ENCODE measurements at regions not wholly inside any gene's neighbourhood (a gene's known extent, or its start where the extent isn't known, plus 50 kb on each side); places are given as distances from the start of the nearest gene placed in this dataset.

DNA sequence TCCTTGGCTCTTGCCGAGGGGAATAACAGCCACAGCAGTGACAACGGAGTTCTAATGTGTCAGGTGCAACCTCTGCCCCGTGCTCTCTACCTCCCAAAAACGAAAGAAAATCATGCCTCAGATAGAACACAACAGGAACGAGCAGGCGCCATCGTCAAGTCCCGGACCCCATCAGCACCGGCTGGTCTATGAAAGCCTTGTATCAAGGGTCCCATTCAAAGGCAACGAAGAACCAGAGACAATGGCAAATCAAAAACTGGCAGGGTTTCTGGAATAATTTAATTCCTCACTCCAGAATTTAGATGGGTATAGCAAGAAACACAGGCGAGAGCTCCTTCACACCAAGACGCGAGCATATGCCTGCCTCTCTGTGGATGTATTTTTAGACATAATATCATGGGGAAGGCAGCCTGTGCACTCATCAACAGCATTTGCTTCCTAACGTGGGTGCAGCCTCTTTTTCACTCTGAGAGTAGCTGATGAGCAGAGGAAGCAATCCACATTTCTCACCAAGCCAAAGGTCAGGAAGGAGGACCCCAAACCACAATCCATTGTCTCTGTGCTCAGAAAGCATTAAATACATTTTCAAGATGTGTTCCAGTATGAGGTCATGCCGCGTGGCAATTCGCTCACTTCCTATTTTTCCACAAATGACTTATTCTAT is 193.4 kb upstream of the BLID start:
- DNase-seq: no peak

DNA sequence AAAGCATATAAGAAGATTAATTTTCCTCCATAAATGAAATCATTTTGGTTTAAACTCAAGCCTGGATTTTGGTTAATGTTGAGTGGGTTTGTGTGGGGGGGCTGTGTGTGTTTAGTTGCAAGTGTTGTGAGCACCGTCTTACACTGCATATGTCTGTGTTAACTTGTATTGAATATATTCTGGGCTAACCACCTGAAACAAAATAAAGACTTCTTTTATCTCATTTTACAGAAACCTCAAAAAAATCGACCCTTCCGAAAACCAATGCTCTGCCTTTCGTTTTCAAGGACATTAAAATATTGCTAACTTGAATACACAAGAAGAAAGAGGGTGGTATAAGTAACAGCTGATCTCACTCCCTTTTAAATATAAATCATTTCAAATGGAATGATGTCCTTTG is 192.2 kb upstream of the BLID start:
- no peak for DNase-seq

DNA sequence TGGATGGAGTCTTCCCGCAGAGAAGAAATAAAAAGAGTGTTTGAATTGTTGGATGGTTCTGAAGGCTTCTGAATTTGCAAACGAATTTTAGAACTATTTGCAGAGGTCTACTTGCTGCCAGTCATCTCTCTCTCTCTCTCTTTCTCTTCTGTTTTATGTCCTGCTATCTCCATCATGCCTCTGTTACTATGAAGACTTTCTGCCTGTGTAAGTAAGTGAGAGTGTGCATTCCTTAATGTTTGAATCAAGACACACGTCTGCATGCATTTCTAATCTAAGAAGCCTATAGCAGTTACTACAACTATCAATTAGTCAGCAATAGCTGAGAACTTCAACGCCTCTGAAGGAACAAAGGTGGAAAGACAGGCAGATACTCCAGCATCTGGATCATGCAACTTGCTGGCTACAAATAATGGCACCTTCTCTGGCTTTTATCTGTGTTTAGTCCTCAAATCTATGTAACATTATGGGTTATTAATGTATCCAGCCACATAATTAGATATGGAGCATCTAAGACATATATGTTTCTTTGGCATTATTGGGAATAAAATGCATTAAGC is 191.5 kb upstream of the BLID start:
- no peak for DNase-seq

DNA sequence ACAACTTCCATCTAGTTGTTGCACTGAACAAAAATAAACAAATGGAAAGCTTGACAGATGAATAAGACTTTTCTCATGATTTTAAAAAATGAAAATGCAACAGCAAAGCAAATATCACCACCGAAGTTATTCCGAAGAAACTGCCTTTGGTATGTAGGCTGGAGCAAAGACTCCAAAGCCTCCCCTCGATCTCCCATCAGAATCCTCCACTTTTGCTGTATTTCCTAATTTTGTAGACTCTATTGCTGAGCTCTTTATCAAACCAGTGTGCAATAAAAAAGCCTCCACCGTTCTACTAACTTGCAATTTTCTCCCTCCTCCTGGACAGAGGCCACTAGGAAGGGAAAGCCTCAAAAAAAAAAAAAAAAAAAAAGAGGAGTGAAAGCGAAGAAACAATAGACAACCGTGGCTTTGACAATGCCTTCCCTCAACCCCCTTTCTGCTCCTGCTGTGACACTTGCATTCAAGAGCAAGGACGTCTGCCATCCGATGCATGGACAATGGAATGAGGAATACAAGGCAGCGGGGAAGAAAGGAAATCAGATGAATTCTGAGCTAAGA is 190.9 kb upstream of the BLID start:
- no peak for DNase-seq

DNA sequence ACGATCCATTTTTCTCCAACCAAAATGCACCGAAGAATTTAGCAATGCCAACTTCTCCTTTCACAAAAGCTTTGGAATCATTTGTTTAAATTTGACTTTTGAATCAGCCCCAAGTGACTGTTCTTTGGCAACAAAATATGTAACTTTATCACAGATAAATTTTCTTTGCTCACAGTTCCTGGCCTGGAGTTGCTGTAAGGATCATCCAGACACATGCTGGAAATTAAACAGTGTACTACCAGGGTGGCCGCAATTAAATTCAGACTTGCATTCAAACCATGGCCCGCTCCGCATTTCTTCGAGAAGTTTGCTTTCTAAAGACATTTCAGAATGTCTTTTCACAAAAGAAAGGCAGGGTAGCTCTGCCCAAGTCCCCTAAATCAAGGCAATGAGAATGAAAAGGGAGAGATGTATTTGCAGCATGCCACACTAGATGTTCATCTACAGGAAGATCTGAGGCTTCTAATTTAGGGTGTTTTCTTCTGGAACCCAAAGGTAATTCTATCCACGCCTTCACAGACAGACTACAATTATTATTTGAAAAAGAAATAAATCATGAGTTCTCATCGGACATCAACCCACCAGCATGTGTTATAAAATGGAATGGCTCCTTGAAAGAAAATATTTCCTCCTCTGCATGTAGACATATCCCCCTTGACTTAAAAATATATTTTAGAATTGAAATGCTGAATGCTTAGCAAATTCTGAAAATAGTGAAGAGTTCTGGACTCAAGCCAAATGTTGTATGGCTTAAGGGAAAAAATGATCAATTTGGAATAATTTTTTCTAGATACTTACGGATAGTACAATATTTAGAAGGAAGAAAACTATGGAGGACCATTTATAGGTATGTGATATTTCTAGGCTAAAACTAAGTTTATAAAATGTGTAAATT is 189.7 kb upstream of the BLID start:
- DNase-seq: no peak

DNA sequence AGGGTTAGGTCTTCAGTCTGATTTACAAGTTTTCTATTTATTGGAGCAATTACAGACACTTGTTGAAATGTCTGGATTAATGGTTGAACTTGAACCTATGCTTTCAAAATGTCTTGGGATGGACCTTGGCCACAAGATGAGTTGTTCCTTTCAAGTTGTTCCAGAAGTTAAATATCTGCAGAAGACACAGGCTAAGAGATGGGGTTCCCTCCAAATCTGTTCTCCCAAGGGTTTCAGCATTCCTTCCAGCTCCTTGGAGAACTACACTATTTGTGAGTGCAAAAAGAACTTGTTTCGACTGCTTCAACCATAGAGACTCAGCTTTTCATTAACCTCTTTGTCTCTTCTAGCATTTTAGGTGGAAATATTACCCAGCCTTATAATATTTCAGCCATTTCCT is 189.0 kb upstream of the BLID start:
- DNase-seq: no peak

DNA sequence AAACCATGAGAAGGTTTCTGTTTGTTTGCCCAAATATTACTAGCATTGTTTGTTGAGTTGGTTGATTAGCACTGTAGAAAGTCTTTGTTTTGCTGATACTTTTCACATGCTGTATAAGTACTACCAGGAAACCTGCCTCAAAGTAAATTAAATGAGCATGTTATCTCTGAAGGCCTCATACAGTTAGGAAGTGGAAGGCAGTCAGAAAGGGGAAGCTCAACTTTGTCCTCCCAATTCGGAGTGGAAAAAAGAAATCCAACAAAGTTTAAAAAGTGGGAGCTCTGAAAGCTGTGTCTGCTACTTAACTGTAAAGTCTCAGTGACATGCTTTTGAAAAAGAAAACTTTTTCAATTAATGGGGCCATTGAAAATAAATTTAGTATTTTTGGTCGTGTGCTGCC is 188.3 kb upstream of the BLID start:
- no peak for DNase-seq

DNA sequence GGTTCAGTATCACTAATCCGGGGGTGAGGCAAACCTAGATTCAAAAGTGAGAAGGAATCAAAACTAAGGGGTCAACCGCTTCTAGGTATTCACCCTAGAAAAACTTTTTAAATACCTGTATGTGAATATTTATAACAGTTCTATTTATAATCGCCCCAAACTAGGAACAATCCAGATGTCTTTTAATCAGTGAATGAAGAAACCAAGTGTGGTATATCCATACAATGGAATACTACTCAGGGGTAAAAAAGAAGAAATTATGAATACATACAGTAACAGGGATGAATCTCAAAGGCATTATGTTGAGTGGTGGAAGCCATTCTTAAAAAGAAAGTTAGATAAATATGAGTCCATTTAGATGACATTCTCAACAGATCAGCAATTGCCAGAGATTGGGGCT is 178.0 kb upstream of the BLID start:
- no peak for DNase-seq

DNA sequence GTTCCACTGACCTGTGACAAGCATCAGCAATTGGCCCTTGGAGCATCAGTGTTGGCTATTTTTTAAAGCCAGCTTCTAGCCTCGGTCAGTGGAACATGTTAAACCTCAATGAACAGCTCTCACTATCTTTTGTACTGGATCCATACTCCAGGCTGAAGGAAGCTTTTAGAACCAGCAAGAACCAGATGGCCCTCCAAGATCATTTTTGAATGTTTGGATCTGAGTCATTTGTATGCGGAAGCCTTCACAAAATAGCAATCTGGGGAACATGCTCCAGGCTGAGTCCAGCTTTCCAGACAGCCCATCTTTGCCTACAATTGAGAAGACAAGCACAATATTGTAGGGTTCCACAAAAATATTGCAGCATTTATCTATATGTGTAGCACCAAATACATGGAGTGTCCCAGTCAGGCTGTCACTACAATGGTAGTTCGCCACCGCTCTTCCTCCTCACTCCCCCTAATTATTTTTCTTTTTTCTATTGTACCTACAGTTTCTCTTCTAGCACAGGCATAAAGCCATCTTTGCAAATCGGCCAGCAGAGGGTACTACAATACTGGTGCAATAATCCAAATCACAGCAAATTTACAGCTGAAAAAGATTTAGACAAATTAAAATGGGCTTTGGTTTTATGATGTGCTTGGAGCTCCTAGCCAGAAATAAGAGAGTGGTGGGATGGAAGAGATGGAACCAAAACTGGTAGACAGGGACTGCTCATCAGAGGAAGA is 177.4 kb upstream of the BLID start:
- no peak for DNase-seq

DNA sequence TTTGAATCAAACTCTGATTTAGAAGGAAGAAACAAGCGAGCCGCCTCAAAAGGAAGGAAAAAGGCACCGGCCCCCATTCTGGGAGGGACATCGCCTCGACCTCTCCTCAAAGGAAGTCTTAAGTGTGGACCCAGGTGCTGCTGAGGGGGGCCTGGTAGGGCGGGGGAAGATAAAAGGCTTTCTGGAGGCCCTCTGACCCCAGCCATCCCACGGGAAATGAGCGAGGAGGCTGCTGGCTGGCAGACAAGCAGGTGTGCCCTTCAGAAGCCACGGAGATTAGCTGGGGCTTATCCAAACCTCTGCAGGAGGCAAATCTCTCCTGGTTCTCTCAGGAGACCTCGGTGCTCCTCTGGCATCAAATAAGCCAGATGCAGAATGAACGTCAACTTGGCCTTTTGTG is 171.4 kb upstream of the BLID start:
- no peak for DNase-seq

DNA sequence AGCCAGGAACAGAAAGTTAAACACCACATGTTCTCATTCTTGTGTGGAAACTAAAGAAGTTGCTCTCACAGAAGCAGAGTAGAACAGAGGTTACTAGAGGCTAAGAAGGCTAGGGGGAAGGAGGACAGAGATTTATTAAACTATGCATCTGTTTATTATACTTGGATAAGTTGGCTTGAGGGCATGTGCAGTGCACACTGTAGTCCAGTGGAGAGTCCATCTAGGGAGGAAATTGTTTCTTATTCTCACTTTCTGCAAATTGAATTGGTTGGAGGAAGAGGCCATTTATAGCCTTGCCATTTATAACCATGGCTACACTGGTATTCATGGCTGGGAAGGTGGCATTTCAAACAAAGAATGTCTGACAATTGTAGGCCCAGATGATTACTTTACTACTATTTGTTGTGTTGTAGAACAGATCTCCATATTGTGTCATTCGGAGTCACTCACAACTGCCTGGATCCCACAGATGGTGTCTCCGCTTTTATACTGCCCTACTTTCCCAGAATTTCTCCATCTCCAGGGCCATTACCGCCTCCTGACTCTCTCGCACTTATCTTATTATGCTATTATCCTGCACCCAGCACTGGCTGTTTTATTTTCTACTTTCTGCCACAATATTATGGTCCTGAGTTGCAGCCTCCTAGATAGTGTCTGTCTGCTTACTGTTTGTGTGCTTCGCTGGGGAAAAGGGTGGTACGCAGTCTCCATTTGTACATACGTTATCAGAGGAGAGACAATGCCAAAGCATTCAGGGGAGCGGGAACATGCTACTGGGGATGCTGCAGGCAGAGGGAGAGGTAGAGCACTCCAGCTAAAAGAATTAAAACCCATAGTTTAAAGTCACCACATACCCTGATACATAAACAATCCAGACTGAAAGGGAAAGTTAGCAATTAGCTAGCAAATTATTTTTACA is 169.3 kb upstream of the BLID start:
- DNase-seq: no peak

DNA sequence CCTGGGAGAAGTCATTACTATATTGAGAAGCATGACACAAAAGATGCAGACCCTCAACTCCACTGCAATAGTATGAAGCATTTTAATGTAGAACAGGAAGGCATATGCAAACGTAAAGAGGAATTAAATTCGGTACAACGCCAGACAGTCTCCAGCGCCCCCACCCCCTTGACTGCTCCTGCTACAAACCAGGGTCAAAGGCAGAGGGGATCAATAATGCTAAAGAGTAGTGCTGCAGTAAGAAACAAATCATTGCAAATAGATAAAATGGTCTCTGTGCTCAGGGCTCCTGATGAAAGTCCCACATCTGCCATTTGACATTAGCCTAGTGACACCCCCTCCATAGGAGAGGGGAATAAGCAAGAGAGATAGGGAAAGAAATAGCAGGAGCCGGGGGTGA is 164.9 kb upstream of the BLID start:
- DNase-seq: no peak

DNA sequence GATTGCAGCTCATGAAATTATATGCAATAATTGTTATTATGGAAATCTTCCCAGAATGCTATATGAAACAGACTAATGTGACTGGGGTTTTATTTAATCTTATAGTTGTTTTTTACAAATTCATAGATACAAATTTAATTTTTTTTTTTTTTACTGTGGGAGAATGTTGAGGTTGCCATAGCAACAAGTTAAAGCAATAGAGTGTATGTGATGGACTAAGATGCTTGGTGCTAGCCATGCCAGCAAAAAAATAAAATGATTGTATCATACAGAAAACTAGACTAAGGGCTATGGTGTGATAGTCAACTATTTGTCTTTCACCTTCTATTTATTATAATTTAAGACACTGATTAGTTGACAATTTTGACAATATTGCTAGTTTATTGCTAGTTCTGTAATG is 163.2 kb upstream of the BLID start:
- DNase-seq: no peak

DNA sequence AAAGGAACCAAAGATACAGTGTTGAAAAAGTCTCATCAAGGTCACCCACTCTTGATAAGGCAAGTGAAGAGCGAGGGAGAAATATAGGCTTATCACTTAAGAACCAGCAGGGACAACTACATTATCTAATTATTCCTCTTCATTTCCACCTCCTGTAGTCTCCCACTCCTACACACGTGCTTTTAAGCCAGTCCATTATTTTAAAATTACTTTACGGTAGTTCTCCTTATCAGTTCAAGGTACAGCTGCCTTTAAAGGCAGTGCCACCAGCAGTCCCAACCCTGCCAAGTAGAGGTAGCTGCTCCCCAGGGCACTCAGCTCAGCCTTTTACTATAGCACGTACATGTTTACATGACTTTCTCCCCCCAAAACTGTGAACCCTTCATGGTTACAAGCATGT is 161.5 kb upstream of the BLID start:
- no peak for DNase-seq

DNA sequence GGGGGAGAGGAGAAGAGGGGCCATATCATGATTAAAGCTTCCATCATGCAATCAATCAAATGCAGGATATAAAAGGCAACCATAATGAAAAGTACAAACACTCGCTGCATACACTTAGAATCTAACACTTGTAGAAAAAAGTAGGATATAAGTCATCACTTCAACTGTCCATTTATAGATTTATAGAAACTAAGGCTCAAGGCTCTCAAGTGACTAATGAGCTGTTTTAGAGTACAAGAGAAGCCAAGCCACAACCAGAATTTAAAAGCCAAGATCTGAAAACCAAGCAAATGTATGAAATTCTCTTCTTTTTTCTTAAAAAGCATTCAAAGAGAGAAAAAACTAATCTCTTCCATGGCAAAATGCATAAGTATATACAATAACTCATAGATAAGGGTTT is 160.2 kb upstream of the BLID start:
- DNase-seq: no peak

DNA sequence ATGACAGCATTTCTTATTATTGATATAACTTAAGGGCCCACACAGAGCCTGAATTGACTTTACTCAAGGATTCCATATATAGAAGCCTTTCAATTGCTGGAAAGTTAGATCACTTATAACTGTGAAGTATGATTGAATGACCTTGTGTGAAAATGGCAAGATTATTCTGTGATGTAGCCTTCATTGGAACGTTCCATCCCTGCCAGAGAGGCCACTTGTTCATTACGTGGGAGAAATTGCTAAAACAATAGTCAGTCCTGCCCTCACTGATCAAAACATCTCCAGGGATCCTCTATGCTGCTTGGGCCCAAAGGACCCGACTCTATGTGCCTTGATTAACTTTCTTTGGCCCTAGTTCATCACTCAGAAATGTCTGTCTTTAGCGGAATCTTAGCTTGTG is 159.5 kb upstream of the BLID start:
- DNase-seq: no peak

DNA sequence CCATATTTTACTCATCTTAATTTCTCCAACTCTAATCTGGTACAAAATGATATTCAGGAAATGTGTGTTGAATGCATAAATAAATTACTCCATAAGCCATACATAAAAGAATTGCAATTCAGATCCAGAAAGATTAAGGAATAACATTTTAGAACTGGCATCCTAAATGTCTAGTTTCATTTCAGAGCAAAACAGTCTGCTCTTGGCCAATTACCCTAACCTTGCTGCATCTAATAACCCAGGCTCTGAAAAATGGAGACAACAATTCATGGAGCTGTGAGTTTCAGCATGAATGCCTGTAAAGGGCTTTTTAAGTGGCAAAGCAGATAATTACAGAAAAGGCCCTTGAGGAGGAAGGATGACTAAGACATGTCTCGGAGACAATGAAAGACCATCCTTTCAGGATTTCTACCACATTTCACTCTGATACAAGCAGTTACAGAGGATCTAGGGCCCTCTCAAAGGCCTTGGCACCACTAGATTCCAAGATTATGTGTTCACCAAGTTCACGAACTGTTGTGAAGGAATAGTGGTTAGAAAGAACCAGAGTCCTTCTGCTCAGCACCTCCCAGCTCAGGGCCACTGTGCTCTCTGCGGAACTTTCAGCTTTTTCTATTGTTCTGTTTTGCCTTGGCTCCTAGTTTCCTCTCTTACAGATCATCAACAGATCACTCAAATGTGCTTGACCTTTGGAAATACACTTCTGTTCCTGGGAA is 157.6 kb upstream of the BLID start:
- no peak for DNase-seq

DNA sequence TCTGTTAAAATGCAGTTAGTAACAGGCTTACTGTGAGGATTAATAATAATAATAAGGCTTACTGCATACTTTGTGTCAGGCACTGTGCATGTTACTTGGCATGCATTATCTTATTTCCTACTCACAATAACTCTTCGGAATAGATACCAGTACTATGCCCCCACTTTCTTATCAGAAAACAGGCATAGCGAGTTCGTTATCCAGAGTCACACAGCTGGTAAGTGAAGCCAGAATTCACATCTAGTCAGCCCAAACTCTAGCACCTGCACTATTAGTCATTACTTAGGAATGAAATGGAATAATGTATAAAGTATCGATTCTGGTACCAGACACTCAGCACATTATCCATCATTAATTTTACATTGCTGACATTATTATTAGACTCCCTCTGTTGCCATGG is 155.7 kb upstream of the BLID start:
- DNase-seq: no peak

DNA sequence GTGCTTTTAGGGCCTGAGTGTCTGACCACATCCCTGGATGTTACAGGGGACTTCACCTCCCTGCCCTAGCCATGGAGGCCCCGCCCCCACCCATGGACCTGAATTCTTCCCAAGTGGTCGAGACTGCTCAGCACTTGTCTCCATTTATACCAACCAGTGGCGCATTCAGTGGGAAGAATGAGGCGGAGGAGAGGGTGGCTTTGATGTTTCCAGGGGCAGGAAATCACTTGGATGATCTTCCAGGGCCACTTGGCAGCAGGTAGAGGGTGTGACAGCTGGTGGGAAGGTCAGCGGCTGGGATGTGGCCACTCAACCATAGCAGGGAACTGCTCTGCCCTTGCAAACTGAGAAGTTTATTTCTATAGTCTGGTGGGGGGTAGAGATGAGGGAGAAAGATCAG is 155.1 kb upstream of the BLID start:
- DNase-seq: no peak

DNA sequence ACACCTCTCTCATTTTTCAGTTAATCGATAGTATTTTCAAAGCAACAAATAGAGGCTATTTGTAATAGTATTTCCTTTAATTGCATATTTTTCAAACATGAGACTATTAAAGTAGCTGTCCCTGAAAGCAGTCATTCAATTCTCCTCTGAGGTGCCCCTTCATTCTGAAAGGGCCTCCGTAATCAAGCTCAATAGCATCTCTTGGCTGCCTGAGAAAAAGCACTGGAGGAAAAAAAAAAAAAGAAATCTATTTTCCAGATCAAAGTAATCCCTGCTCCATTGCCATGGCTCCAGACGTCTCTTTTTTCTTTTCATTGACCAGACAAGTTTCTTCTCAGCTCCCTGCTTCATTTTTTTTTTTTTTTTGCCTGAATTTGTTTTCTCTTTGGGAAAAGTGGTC is 154.5 kb upstream of the BLID start:
- no peak for DNase-seq

DNA sequence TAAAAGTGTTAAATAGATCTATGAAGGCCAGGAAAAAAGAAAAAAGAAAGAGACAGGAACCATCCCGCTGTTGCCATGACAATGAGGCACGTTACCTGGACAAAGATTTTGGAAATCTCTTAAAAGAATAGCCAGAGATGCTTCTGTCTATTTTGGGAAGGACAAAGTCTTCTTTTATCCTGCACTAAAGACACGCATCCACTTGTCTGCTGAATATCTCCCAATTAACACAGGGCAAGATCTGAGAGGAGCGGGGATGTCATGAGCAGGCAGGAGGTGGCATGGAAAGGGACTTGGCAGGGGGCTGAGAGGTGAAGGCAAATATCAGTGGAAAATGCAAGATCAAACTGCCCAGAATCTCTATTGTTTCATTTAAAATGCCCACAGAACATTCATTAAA is 153.8 kb upstream of the BLID start:
- no peak for DNase-seq

Measured in activated effector memory CD4-positive, alpha-beta T cell treated with anti-CD3 and anti-CD28 coated beads, Interleukin-2, amount 50 U/mL, for 16 hours (primary cell).